Sigmoid colon (tissue), 4 donors: ENCODE measurements at regions not wholly inside any gene's neighbourhood (a gene's known extent, or its start where the extent isn't known, plus 50 kb on each side); places are given as distances from the start of the nearest gene placed in this dataset.

ENCODE experiments used
- EP300 ChIP-seq, 4 donors: sonication (generic); formaldehyde crosslinking; IDR thresholded peaks; one replicate each; pipeline ENCODE4 v1.6.1; 2017; ENCODE audit warnings: antibody characterized with exemption in 4 of 4
- POLR2A ChIP-seq, 2 donors: fragments of 450-650 bp; IDR thresholded peaks; one replicate each; pipeline ENCODE4 v1.6.1; 2016; ENCODE audit warnings: antibody characterized with exemption in 2 of 2, mild to moderate bottlenecking in 2 of 2, moderate library complexity in 2 of 2
- POLR2AphosphoS5 ChIP-seq, 4 donors: sonication (generic); formaldehyde crosslinking; IDR thresholded peaks; one replicate each; pipeline ENCODE4 v1.6.1; 2017; ENCODE audit warnings: antibody characterized with exemption in 4 of 4
- TF ChIP-seq, protein P1 (sequence below), 4 experiments: fragments of 450-650 bp in 3 of 4; fragments of 200-600 bp in 1 of 4; IDR thresholded peaks; one replicate each; pipeline ENCODE4 v1.5.1; 2016 to 2019; ENCODE audit warnings: antibody characterized with exemption in 4 of 4, mild to moderate bottlenecking in 3 of 4, moderate library complexity in 2 of 4

- TF ChIP-seq, protein P1, sequence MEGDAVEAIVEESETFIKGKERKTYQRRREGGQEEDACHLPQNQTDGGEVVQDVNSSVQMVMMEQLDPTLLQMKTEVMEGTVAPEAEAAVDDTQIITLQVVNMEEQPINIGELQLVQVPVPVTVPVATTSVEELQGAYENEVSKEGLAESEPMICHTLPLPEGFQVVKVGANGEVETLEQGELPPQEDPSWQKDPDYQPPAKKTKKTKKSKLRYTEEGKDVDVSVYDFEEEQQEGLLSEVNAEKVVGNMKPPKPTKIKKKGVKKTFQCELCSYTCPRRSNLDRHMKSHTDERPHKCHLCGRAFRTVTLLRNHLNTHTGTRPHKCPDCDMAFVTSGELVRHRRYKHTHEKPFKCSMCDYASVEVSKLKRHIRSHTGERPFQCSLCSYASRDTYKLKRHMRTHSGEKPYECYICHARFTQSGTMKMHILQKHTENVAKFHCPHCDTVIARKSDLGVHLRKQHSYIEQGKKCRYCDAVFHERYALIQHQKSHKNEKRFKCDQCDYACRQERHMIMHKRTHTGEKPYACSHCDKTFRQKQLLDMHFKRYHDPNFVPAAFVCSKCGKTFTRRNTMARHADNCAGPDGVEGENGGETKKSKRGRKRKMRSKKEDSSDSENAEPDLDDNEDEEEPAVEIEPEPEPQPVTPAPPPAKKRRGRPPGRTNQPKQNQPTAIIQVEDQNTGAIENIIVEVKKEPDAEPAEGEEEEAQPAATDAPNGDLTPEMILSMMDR (IDR thresholded peaks at IDR 0.05): no peak
- TF ChIP-seq EP300 (IDR thresholded peaks at IDR 0.05): no peak
- TF ChIP-seq POLR2A (IDR thresholded peaks at IDR 0.05): no peak
- no peak for TF ChIP-seq POLR2AphosphoS5 (IDR thresholded peaks at IDR 0.05)
Observed at GRCh38 chr5:159697530-159697929, 218.8 kb upstream of the ADRA1B start.
